WERI-Rb-1 (cell line): ENCODE measurements at regions not wholly inside any gene's neighbourhood (a gene's known extent, or its start where the extent isn't known, plus 50 kb on each side); places are given as distances from the start of the nearest gene placed in this dataset.

Experiments
- DNase-seq: peaks from one replicate; pipeline ENCODE4 v3.0.0-alpha.2; 2020
- H3K27ac ChIP-seq: fragments of 250-450 bp; sonication (Bioruptor Pico); 2 replicates; pipeline ENCODE4 v1.5.1; 2020; ENCODE audit warnings: mild to moderate bottlenecking, moderate library complexity
- H3K27me3 ChIP-seq: fragments of 250-450 bp; sonication (Bioruptor Pico); 2 replicates; pipeline ENCODE4 v1.5.1; 2021; ENCODE audit warnings: mild to moderate bottlenecking, low read depth, moderate library complexity; ENCODE audit not compliant: insufficient read depth, severe bottlenecking
- H3K36me3 ChIP-seq: fragments of 250-450 bp; sonication (Bioruptor Pico); 2 replicates; pipeline ENCODE4 v1.5.1; 2020; ENCODE audit warnings: mild to moderate bottlenecking, moderate library complexity
- H3K4me3 ChIP-seq: 2 replicates; pipeline ENCODE4 v1.5.1; 2011; ENCODE audit warnings: low read depth, mild to moderate bottlenecking, control low read depth, low read length
- H3K9me3 ChIP-seq: fragments of 250-450 bp; sonication (Bioruptor Pico); 2 replicates; pipeline ENCODE4 v1.5.1; 2021; ENCODE audit warnings: mild to moderate bottlenecking, moderate library complexity; ENCODE audit not compliant: severe bottlenecking
- CTCF ChIP-seq: IDR thresholded peaks from 2 replicates; pipeline ENCODE4 v1.5.1; 2011; ENCODE audit warnings: low read depth, mild to moderate bottlenecking, control low read depth, inconsistent platforms, low read length

DNA sequence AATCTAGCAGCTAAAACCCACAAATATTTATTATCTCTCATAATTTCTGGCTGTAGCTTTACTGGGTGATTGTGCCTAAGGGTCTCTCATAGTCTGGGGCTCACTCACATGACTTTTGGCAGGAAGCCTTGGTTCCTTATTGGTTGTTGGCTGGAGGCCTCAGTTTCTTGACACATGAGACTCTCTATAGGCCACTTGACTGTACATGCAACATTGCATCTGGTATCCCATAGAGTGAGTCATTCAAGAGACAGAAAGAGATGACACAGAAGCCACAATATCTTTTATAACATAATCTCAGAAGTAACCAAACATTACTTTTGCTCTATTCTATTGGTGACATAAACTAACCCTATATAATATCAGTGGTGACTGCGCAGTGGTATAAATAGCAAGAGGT lies 128.5 kb upstream of the HNRNPU start:
- no peak for DNase-seq
- Histone ChIP-seq H3K36me3 (no peaks in the 10 kb centered on the region), H3K4me3 (no peak overlapping the region), H3K27ac (no peak overlapping the region), H3K27me3 (no peaks in the 10 kb centered on the region), H3K9me3 (no peaks in the 10 kb centered on the region)
- no peak for TF ChIP-seq CTCF

DNA sequence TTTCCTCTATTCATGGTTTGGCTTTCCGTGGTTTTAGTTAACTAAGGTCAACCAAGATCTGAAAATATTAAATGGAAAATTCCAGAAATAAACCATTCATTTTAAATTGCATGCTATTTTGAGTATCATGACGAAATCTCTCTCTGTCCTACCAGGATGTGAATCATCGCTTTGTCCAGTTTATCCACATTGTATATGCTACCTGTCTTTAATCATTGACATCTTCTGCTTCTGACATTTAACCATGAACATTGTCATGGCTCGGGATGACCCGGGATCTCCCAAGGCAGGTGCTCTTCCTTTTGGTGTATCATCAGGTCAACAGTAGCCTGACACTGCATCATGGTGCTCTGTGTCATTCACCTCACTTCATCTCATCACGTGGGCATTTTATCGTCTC lies 125.5 kb upstream of the HNRNPU start:
- Histone ChIP-seq H3K27me3 (no peaks in the 10 kb centered on the region), H3K27ac (no peak overlapping the region), H3K9me3 (no peaks in the 10 kb centered on the region), H3K36me3 (no peaks in the 10 kb centered on the region), H3K4me3 (no peak overlapping the region)
- TF ChIP-seq CTCF, result no peak
- DNase-seq, result no peak

- H3K9me3 ChIP-seq, result no peaks in the 10 kb centered on the region
- H3K27ac ChIP-seq, result no peak overlapping the region
- TF ChIP-seq CTCF, result no peak
- no peaks in the 10 kb centered on the region for H3K27me3 ChIP-seq
- DNase-seq, result no peak
- H3K4me3 ChIP-seq, result no peak overlapping the region
- no peaks in the 10 kb centered on the region for H3K36me3 ChIP-seq
Observed at GRCh38 chr1:244988521-244988920, 124.2 kb upstream of the HNRNPU start.

- Histone ChIP-seq H3K36me3 (no peaks in the 10 kb centered on the region), H3K9me3 (no peaks in the 10 kb centered on the region), H3K27ac (no peak overlapping the region), H3K4me3 (no peak overlapping the region), H3K27me3 (no peaks in the 10 kb centered on the region)
- TF ChIP-seq CTCF, result no peak
- no peak for DNase-seq
Observed at GRCh38 chr1:244980605-244981004, 116.3 kb upstream of the HNRNPU start.

GRCh38 chr1:244974550-244974949 lies 110.2 kb upstream of the HNRNPU start:
- TF ChIP-seq CTCF, result no peak
- no peak for DNase-seq
- Histone ChIP-seq H3K27me3 (no peaks in the 10 kb centered on the region), H3K4me3 (no peak overlapping the region), H3K27ac (no peak overlapping the region), H3K36me3 (peaks cover 3% of the 10 kb centered on the region; the same call in 1 of the 2 replicates), H3K9me3 (no peaks in the 10 kb centered on the region)

DNA sequence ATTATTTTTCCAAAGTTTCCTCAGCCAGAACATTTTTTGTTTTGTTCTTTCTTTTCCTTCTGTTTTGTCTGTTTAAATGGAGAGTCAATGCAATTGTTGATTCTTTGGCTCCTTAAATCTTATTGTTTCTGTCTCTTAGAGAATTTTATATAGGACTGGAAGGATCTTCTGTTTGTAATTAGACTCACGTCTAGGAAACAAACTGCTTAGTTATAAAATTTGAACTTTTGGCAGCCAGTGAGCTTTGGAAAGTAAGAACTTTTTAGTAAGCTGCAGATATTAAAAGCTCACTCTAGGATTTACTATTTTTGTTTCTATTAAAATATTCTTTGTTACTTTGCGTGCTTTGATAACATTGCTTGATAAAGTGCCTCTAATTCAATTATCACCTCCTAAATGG lies 109.8 kb upstream of the HNRNPU start:
- no peak for DNase-seq

More for the DNA sequence above, 109.8 kb upstream of the HNRNPU start:
- no peak for TF ChIP-seq CTCF
- Histone ChIP-seq H3K27ac (no peak overlapping the region), H3K27me3 (no peaks in the 10 kb centered on the region), H3K36me3 (peaks cover 3% of the 10 kb centered on the region; the same call in 1 of the 2 replicates), H3K4me3 (no peak overlapping the region), H3K9me3 (no peaks in the 10 kb centered on the region)
